Activated CD4-positive, CD25-positive, alpha-beta regulatory T cell treated with anti-CD3 and anti-CD28 coated beads, Interleukin-2, amount 50 U/mL, for 24 hours (primary cell): ENCODE measurements at regions not wholly inside any gene's neighbourhood (a gene's known extent, or its start where the extent isn't known, plus 50 kb on each side); places are given as distances from the start of the nearest gene placed in this dataset.

Source experiments
- ATAC-seq, 2 donors: fragments of 150-1000 bp; cut with Tn5 transposase; one replicate each; pipeline ENCODE4 v1.10.0; 2021; ENCODE audit warnings: mild to moderate bottlenecking in 1 of 2, moderate library complexity in 1 of 2

DNA sequence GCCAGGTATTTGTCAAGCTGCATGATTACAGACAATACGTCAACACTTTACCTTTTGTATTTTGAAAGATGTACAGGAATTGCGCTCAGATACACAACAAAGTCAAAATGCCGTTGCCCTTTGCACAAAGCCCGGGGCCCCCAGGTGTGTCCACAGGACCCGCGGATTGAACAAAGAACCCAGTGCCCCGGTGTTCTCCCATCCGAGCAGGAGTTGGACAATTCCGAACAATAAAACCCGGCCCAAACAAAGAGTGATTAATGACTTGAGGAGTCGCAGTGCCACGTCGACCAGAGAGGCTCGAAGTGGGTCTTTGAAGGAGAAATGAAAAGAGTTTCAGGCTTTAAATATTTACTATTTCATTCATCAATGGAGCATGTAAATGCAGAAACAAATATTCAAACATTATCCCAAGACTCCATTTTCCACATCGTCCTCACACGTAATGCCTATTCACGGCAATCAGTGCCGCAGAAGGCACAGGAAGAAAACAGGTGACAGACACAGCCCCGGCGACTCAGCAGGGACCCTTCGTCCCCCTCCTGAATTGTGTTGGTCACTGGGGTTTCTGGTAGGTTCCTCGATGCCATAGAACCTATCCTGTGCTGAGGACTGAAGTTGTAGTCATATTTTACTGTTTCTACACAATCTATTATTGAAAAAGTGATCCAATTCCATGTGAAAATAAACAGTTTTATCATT lies 70.9 kb upstream of the MGMT start:
- ATAC-seq: no peak

GRCh38 chr10:129397198-129397974 lies 69.7 kb upstream of the MGMT start:
- no peak for ATAC-seq

DNA sequence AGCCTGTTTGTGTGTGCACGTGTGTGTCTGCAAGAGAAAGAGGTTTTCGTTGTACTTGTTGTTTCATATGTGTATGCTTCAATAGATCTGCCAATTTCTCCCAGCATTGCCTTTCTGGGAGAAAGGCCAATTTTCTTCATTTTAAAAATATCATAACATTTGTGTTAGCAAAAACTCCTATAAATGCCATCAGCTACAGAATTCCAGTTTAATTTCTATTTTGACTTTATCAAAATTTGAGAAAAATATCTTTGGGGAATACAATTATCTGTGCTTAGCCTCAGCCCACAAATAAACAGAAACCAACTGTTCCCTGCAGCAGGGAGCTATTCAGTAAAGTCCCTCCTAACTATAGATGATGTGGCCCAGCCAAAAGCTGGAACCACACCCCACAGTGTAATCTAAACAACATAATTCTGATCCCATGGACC lies 68.3 kb upstream of the MGMT start:
- ATAC-seq: no peak

GRCh38 chr10:129400426-129400825 lies 66.6 kb upstream of the MGMT start:
- ATAC-seq: no peak

GRCh38 chr10:129402459-129402858 lies 64.6 kb upstream of the MGMT start:
- no peak for ATAC-seq

- no peak for ATAC-seq
Measured at GRCh38 chr10:129404091-129404490, 63.0 kb upstream of the MGMT start.

GRCh38 chr10:129405389-129405788 lies 61.7 kb upstream of the MGMT start:
- no peak for ATAC-seq

- ATAC-seq: no peak
Measured at GRCh38 chr10:129410688-129411392, 56.2 kb upstream of the MGMT start.

GRCh38 chr10:129411393-129411705 lies 55.7 kb upstream of the MGMT start:
- ATAC-seq: no peak

DNA sequence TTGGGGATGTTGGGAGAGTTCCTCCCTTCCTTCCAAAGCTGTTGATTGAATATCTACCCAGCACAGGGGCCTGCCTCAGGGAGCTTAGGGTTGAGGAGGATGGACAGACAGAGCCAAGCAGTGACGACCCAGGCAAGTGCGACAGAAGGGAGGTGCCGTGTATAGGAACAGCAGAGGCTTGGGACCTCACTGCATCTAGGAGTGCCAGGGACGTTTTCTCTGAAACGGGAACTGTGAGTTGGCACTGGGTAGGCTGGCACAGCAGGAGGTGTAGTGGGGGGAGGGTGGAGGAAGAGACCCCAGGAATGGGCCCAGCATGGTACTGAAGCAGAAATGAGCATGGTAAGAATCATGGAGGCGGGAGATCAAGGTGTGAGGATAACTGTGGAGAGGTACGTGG lies 55.3 kb upstream of the MGMT start:
- no peak for ATAC-seq

DNA sequence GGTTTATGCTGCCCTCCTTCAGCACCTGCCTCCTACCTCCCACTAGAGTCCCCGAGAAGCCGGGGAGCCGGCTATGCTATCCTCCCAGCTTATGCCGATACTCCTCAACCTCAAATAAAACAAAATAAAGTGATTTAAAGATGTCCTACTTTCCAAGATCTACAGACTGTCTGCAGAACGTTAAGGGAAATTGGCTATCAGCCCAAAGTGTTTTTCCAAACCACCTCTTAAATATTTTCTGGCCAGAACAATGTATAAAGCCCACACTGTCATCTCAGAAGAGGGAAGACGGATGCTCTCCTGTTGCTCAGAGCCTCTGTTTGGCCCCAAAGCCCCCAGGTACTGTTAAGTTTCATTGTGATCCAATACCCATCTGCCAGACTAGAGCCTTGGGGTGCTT lies 54.0 kb upstream of the MGMT start:
- no peak for ATAC-seq

GRCh38 chr10:129415215-129416140 lies 51.6 kb upstream of the MGMT start:
- ATAC-seq: no peak

DNA sequence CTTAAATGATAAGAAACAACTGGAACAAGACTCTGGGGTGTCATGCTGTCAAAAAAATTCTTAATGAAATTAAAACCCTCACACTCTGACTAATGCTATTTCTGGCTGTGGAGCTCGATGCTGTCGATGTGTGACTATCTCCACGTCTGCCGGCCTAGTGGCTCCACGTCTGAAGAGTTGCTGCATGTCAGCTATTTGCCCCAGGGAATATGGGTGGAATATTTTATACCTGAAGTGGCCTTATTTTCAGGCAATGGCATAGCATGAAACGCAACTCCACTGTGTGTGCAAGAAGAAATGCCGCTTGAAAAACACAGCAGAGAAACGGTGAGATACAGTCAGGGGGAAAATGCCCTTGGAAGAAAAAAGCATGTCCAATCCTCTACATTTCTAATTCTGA lies 50.9 kb upstream of the MGMT start:
- no peak for ATAC-seq

GRCh38 chr10:129416956-129417765 lies 49.9 kb upstream of the MGMT start:
- no peak for ATAC-seq
